ENCODE measurements at regions not wholly inside any gene's neighbourhood (a gene's known extent, or its start where the extent isn't known, plus 50 kb on each side); places are given as distances from the start of the nearest gene placed in this dataset.

DNA sequence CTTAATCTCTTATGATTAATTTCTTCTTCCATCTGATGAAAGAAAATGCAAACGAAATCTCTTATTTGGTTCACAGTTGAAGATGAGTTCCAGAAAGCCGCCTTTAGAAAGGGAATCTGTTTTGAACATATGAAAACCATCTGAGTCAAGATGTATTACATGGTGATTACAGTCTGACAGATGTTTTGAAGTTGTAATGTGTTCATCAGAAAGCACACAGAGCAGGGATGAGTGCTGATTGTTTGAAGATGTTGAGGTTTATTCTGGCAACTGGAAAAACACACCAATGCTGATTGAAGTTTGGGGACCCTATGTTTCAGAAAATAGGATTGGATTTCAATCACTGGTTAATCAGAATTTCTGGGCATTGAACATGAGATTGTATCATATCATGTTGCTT, 99.7 kb downstream of the TMSB4Y start:
- no peaks in the 10 kb centered on the region for H3K27me3 ChIP-seq
- ATAC-seq, result no peak
- intact Hi-C loops (cut with DNase I), result no loop called here
- H3K27ac ChIP-seq, result no peak overlapping the region
- H3K36me3 ChIP-seq, result no peaks in the 10 kb centered on the region
- no peaks in the 10 kb centered on the region for H3K4me1 ChIP-seq
- TF ChIP-seq, protein P1, sequence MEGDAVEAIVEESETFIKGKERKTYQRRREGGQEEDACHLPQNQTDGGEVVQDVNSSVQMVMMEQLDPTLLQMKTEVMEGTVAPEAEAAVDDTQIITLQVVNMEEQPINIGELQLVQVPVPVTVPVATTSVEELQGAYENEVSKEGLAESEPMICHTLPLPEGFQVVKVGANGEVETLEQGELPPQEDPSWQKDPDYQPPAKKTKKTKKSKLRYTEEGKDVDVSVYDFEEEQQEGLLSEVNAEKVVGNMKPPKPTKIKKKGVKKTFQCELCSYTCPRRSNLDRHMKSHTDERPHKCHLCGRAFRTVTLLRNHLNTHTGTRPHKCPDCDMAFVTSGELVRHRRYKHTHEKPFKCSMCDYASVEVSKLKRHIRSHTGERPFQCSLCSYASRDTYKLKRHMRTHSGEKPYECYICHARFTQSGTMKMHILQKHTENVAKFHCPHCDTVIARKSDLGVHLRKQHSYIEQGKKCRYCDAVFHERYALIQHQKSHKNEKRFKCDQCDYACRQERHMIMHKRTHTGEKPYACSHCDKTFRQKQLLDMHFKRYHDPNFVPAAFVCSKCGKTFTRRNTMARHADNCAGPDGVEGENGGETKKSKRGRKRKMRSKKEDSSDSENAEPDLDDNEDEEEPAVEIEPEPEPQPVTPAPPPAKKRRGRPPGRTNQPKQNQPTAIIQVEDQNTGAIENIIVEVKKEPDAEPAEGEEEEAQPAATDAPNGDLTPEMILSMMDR (IDR thresholded peaks at IDR 0.05), result no peak
- peaks cover 0 to 2% of the 10 kb centered on the region in 2 donors for H3K9me3 ChIP-seq
- DNase-seq, result no peak
- no peak overlapping the region for H3K4me3 ChIP-seq

DNA sequence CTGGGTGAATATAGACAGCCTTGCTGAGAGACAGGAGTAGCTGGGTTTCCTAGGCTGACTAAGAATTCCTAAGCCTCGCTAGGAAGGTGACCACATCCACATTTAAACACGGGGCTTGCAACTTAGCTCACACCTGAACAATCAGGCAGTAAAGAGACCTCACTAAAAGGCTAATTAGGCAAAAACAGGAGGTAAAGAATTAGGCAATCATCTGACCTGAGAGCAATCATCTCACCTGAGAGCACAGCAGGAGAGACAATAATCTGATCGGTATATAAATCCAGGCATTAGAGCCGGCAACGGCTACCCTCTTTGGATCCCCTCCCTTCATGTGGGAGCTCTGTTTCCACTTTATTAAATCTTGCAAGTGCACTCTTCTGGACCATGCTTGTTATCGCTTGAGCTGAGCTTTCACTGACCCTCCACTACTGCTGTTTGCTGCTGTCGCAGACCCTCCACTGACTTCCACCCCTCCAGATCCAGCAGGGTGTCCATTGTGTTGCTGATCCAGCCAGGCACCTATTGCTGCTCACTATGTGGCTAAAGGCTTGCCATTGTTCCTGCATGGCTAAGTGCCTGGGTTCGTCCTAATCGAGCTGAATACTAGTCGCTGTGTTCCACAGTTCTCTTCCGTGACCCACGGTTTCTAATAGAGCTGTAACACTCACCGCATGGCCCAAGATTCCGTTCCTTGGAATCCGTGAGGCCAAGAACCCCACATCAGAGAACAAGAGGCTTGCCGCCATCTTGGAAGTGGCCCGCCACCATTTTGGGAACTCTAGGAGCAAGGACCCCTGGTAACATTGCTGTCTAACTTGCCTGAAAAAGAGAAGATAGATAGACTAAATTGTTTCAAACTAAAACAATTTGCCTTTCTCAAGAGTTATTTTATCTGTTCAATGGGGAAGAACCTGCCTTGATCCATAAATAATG, 100.7 kb downstream of the TMSB4Y start:
- DNase-seq, result no peak
- Histone ChIP-seq H3K4me1 (no peaks in the 10 kb centered on the region), H3K27ac (no peak overlapping the region), H3K4me3 (no peak overlapping the region), H3K36me3 (no peaks in the 10 kb centered on the region), H3K27me3 (no peaks in the 10 kb centered on the region), H3K9me3 (peaks cover 0 to 2% of the 10 kb centered on the region in 2 donors)
- ATAC-seq, result no peak
- intact Hi-C loops (cut with DNase I), result no loop called here
- TF ChIP-seq, protein P1 (IDR thresholded peaks at IDR 0.05), result no peak

DNA sequence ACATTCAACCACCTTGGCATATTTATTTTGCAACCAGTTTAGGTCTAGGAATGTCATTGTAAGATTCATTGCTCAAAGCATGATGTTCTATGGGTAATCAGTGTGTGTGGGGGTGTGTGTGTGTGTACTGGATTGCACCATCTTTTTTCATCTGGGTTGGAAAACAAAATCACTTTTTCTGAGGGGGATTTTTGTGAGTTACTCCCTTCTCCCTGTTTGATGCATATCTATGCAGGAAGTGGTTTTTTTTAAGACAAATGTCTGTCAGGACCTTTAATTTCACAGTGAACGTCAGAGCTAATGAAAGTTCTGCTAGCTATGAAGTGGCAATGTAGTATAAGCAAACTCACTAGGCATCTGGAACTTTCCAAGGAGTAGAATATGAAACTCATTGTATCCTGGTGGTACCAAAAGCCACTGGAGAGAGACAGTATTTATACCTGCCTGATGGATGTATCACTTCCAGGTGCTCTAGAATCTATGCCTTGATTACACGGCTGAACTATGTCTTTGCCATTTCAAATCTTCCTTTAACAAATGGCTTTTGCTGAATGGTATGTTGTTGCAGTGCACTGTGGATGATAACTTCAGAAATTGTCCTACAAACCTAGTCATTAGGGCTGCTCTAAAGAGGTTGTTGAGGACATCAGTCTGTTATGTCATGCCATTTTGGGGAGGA, 101.5 kb downstream of the TMSB4Y start:
- Histone ChIP-seq H3K4me3 (no peak overlapping the region), H3K27ac (no peak overlapping the region), H3K4me1 (no peaks in the 10 kb centered on the region), H3K9me3 (peaks cover 0 to 2% of the 10 kb centered on the region in 2 donors), H3K36me3 (no peaks in the 10 kb centered on the region), H3K27me3 (no peaks in the 10 kb centered on the region)
- intact Hi-C loops (cut with DNase I), result no loop called here
- TF ChIP-seq, protein P1 (IDR thresholded peaks at IDR 0.05), result no peak
- DNase-seq, result no peak
- ATAC-seq, result no peak

DNA sequence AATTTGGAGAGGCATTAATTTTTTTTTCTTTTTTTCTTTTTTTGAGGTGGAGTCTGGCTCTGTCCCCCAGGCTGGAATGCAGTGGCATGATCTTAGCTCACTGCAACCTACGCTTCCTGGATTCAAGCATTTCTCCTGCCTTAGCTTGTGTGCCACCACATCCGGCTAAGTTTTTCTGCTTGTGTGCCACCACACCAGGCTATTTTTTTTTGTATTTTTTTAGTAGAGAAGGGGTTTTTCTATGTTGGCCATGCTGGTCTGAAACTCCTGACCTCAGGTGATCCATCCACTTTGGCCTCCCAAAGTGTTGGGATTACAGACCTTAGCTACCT, 102.0 kb downstream of the TMSB4Y start:
- DNase-seq (no peak), ATAC-seq (no peak)
- H3K4me1 ChIP-seq, result no peaks in the 10 kb centered on the region
- H3K27ac ChIP-seq, result no peak overlapping the region
- no peaks in the 10 kb centered on the region for H3K36me3 ChIP-seq
- intact Hi-C loops (cut with DNase I), result no loop called here
- no peaks in the 10 kb centered on the region for H3K27me3 ChIP-seq
- TF ChIP-seq, protein P1 (IDR thresholded peaks at IDR 0.05), result no peak
- H3K9me3 ChIP-seq, result peaks cover 0 to 7% of the 10 kb centered on the region in 2 donors
- no peak overlapping the region for H3K4me3 ChIP-seq

DNA sequence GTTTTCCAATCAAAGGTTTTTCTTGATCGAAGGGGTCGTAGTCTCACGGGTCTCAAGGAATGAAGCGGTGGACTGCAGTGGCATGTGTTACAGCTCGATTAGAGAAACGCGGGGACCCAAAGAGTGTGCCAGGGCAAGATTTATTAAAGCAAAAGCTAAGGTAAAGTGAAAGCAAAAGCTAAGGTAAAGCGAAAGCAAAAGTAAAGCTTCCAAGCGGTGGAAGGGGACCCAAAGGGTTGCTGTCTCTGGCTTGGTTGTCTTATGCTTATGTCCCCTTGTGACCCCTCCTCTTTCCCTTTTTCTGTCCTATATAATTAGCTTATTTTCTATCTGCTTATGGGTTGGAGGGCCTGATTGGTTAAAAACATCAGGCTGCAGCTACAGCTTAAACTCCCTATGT, 126.4 kb downstream of the TMSB4Y start:
- H3K4me3 ChIP-seq, result no peak overlapping the region
- DNase-seq (no peak), ATAC-seq (no peak)
- H3K27ac ChIP-seq, result no peak overlapping the region
- H3K27me3 ChIP-seq, result no peaks in the 10 kb centered on the region
- intact Hi-C loops (cut with DNase I), result no loop called here
- H3K9me3 ChIP-seq, result no peaks in the 10 kb centered on the region
- H3K4me1 ChIP-seq, result no peaks in the 10 kb centered on the region
- TF ChIP-seq, protein P1 (IDR thresholded peaks at IDR 0.05), result no peak
- H3K36me3 ChIP-seq, result no peaks in the 10 kb centered on the region

Measured in left lung (tissue), 4 donors.